ENCODE measurements at regions not wholly inside any gene's neighbourhood (a gene's known extent, or its start where the extent isn't known, plus 50 kb on each side); places are given as distances from the start of the nearest gene placed in this dataset.

- H3K9ac ChIP-seq (ENCODE audit: low read length): no peak overlapping the region
- no TSS peak for BruUV-seq (replicated peaks)
- DNase-seq (ENCODE audit: low read depth, low spot score) (peak; percentile 27), ATAC-seq (0 out of 2 replicates have a peak, but pooled peaks have one; percentile 22)
- H3K4me3 ChIP-seq (replicated peaks in 1 of 2; ENCODE audit: low read depth in 1 of 2, low read length in 2 of 2): no peak overlapping the region
- no peak overlapping the region for H3K4me2 ChIP-seq (ENCODE audit: low read length)
- intact Hi-C loops (cut with micrococcal nuclease): loop anchor here (2.0 kb wide), 1 partner anchor 267 kb away; no protein-coding TSS in a partner anchor
- no peak overlapping the region for H2AFZ ChIP-seq (ENCODE audit: low read depth, low read length, poor library complexity, severe bottlenecking)
- H3K79me2 ChIP-seq (ENCODE audit: insufficient read depth, low read length): no peaks in the 10 kb centered on the region
- H3K4me1 ChIP-seq (ENCODE audit: control insufficient read depth in 1 of 2, insufficient read depth in 2 of 2, low read length in 2 of 2): no peaks in the 10 kb centered on the region
- ChIA-PET CTCF (interaction anchor here (0.6 to 1.7 kb wide), 3 partner anchors 73 to 267 kb away, joined by 3 to 15 read pairs (median 3); no protein-coding TSS in a partner anchor), RAD21 (ENCODE audit: low non-redundant PET in 1 of 2, low total read pairs in 2 of 2, uncharacterized antibody in 2 of 2, unreplicated experiment in 2 of 2) (interaction anchor here in 1 of 2 experiments (0.7 kb wide), 1 partner anchor 194 kb away, joined by 3 read pairs; no protein-coding TSS in a partner anchor), POLR2A (no interaction called here)
- H3K9me2 ChIP-seq (ENCODE audit: insufficient read depth): no peaks in the 10 kb centered on the region
- H3K36me3 ChIP-seq (ENCODE audit: control insufficient read depth in 1 of 2, insufficient read depth in 2 of 2, low read length in 2 of 2): no peaks in the 10 kb centered on the region
- no peaks in the 10 kb centered on the region for H3K27me3 ChIP-seq (ENCODE audit: insufficient read depth, low read length)
- TF ChIP-seq RAD21 (IDR thresholded peaks at IDR 0.05; ENCODE audit: low read depth) (peak; percentile 74), SRF (IDR thresholded peaks at IDR 0.05; ENCODE audit: low read depth) (no peak), SIN3A (IDR thresholded peaks at IDR 0.05; ENCODE audit: low read depth) (no peak), TCF7L2 (IDR thresholded peaks at IDR 0.05; ENCODE audit: borderline replicate concordance, extremely low read depth, insufficient read depth, insufficient read length) (no peak), SP1 (IDR thresholded peaks at IDR 0.05; ENCODE audit: low read depth) (no peak), ZFX (IDR thresholded peaks at IDR 0.05) (no peak), CTCF (IDR thresholded peaks at IDR 0.05 in 2 of 3, conservative IDR thresholded peaks at IDR 0.05 in 1 of 3; ENCODE audit: borderline replicate concordance in 1 of 3, insufficient read depth in 1 of 3, low read depth in 2 of 3, low read length in 2 of 3) (peak; percentile 29 to 82 (median 63); a peak in 5 of 6 replicates)
- no peaks in the 10 kb centered on the region for H3K9me3 ChIP-seq (ENCODE audit: control insufficient read depth in 1 of 2, insufficient read depth in 1 of 2, low read depth in 1 of 2, low read length in 2 of 2)
- no peak overlapping the region for H3K27ac ChIP-seq (ENCODE audit: low read depth, low read length)
- H4K20me1 ChIP-seq (ENCODE audit: insufficient read depth): no peaks in the 10 kb centered on the region
Observed at GRCh38 chr2:3959372-3959771, 256.0 kb downstream of the DCDC2C start.

GRCh38 chr2:3960106-3960505, 256.7 kb downstream of the DCDC2C start:
- Histone ChIP-seq H3K36me3 (ENCODE audit: control insufficient read depth in 1 of 2, insufficient read depth in 2 of 2, low read length in 2 of 2) (no peaks in the 10 kb centered on the region), H3K27ac (ENCODE audit: low read depth, low read length) (no peak overlapping the region), H3K9ac (ENCODE audit: low read length) (no peak overlapping the region), H3K4me3 (replicated peaks in 1 of 2; ENCODE audit: low read depth in 1 of 2, low read length in 2 of 2) (no peak overlapping the region), H3K27me3 (ENCODE audit: insufficient read depth, low read length) (no peaks in the 10 kb centered on the region), H3K9me2 (ENCODE audit: insufficient read depth) (no peaks in the 10 kb centered on the region), H4K20me1 (ENCODE audit: insufficient read depth) (no peaks in the 10 kb centered on the region), H3K9me3 (ENCODE audit: control insufficient read depth in 1 of 2, insufficient read depth in 1 of 2, low read depth in 1 of 2, low read length in 2 of 2) (no peaks in the 10 kb centered on the region), H2AFZ (ENCODE audit: low read depth, low read length, poor library complexity, severe bottlenecking) (no peak overlapping the region), H3K79me2 (ENCODE audit: insufficient read depth, low read length) (no peaks in the 10 kb centered on the region), H3K4me2 (ENCODE audit: low read length) (no peak overlapping the region), H3K4me1 (ENCODE audit: control insufficient read depth in 1 of 2, insufficient read depth in 2 of 2, low read length in 2 of 2) (no peaks in the 10 kb centered on the region)
- TF ChIP-seq CBX3 (IDR thresholded peaks at IDR 0.05; ENCODE audit: low read depth) (no peak), ZFX (IDR thresholded peaks at IDR 0.05) (no peak), RAD21 (IDR thresholded peaks at IDR 0.05; ENCODE audit: low read depth) (no peak), TCF7L2 (IDR thresholded peaks at IDR 0.05; ENCODE audit: borderline replicate concordance, extremely low read depth, insufficient read depth, insufficient read length) (no peak), REST (IDR thresholded peaks at IDR 0.05; ENCODE audit: low read depth) (no peak), JUND (IDR thresholded peaks at IDR 0.05) (no peak), SRF (IDR thresholded peaks at IDR 0.05; ENCODE audit: low read depth) (no peak), CEBPB (IDR thresholded peaks at IDR 0.05; ENCODE audit: low read depth) (no peak), POLR2A (IDR thresholded peaks at IDR 0.05; ENCODE audit: borderline replicate concordance, extremely low read depth, insufficient read depth, insufficient read length) (no peak)
- ChIA-PET CTCF (interaction anchor here (1.7 kb wide), 1 partner anchor 268 kb away, joined by 15 read pairs; no protein-coding TSS in a partner anchor), POLR2A (no interaction called here), RAD21 (ENCODE audit: low non-redundant PET in 1 of 2, low total read pairs in 2 of 2, uncharacterized antibody in 2 of 2, unreplicated experiment in 2 of 2) (no interaction called here)
- ATAC-seq (no peak), DNase-seq (ENCODE audit: low read depth, low spot score) (no peak)
- intact Hi-C loops (cut with micrococcal nuclease): no loop called here
- BruUV-seq (replicated peaks): no TSS peak
